ENCODE measurements at regions not wholly inside any gene's neighbourhood (a gene's known extent, or its start where the extent isn't known, plus 50 kb on each side); places are given as distances from the start of the nearest gene placed in this dataset.
A peak's percentile ranks its signal among the peaks of the same experiment; 100 is the strongest.
"Not testable (repeated sequence)": the region's sequence is repeated elsewhere in the genome, so short reads cannot be mapped to it uniquely, and the experiment has no call there.

DNA sequence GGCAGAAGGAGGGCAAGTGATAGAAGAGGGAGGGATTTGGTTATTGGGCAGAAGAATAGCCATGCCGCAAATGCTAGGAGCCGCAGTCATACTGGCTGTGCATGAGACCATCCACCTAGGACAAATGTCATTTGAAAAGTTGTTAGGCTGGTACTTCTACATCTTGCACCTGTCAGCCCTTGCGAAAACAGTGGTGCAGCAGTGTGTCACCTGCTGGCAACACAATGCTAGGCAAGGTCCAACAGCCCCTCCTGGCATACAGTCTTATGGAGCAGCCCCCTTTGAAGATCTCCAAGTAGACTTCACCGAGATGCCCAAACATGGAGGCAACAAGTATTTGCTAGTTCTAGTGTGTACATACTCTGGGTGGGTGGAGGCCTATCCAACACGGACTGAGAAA lies 72.7 kb downstream of the EIF1AY start:
- no peaks in the 10 kb centered on the region for H3K27me3 ChIP-seq (ENCODE audit: insufficient read depth, low read length)
- RAD21 ChIA-PET (ENCODE audit: low non-redundant PET in 1 of 2, low total read pairs in 2 of 2, uncharacterized antibody in 2 of 2, unreplicated experiment in 2 of 2) = no interaction called here
- CTCF ChIA-PET = no interaction called here
- no peaks in the 10 kb centered on the region for H3K79me2 ChIP-seq (ENCODE audit: insufficient read depth, low read length)
- no peak overlapping the region for H3K27ac ChIP-seq (ENCODE audit: low read depth, low read length)
- H3K9ac ChIP-seq (ENCODE audit: low read length) = no peak overlapping the region
- H3K4me2 ChIP-seq (ENCODE audit: low read length) = no peak overlapping the region
- H3K4me1 ChIP-seq (ENCODE audit: control insufficient read depth in 1 of 2, insufficient read depth in 2 of 2, low read length in 2 of 2) = no peaks in the 10 kb centered on the region
- ATAC-seq = no peak
- H3K9me3 ChIP-seq (ENCODE audit: control insufficient read depth in 1 of 2, insufficient read depth in 1 of 2, low read depth in 1 of 2, low read length in 2 of 2) = no peaks in the 10 kb centered on the region
- no peak overlapping the region for H3K4me3 ChIP-seq (replicated peaks in 1 of 2; ENCODE audit: low read depth in 1 of 2, low read length in 2 of 2)
- no peak overlapping the region for H2AFZ ChIP-seq (ENCODE audit: low read depth, low read length, poor library complexity, severe bottlenecking)
- intact Hi-C loops (cut with micrococcal nuclease) = no loop called here
- H4K20me1 ChIP-seq (ENCODE audit: insufficient read depth) = no peaks in the 10 kb centered on the region
- no peaks in the 10 kb centered on the region for H3K9me2 ChIP-seq (ENCODE audit: insufficient read depth)
- POLR2A ChIA-PET = no interaction called here
- DNase-seq (ENCODE audit: low read depth, low spot score) = no peak
- no TSS peak for BruUV-seq (replicated peaks)
- no peak for TF ChIP-seq YY1 (IDR thresholded peaks at IDR 0.05; ENCODE audit: extremely low read depth, insufficient replicate concordance, low read depth, low read length)
- TF ChIP-seq EZH2 (IDR thresholded peaks at IDR 0.05) = no peak
- TF ChIP-seq ELF1 (IDR thresholded peaks at IDR 0.05; ENCODE audit: borderline replicate concordance, low read depth) = no peak
- TF ChIP-seq CBX3 (IDR thresholded peaks at IDR 0.05; ENCODE audit: low read depth) = no peak
- TF ChIP-seq POLR2AphosphoS5 (IDR thresholded peaks at IDR 0.05; ENCODE audit: low read depth, low read length) = no peak
- no peaks in the 10 kb centered on the region for H3K36me3 ChIP-seq (ENCODE audit: control insufficient read depth in 1 of 2, insufficient read depth in 2 of 2, low read length in 2 of 2)

- H3K4me2 ChIP-seq (ENCODE audit: low read length); H3K9ac ChIP-seq (ENCODE audit: low read length); ATAC-seq; H3K36me3 ChIP-seq (ENCODE audit: control insufficient read depth in 1 of 2, insufficient read depth in 2 of 2, low read length in 2 of 2); H3K4me3 ChIP-seq (replicated peaks in 1 of 2; ENCODE audit: low read depth in 1 of 2, low read length in 2 of 2); H3K9me3 ChIP-seq (ENCODE audit: control insufficient read depth in 1 of 2, insufficient read depth in 1 of 2, low read depth in 1 of 2, low read length in 2 of 2); H4K20me1 ChIP-seq (ENCODE audit: insufficient read depth); BruUV-seq (replicated peaks); H2AFZ ChIP-seq (ENCODE audit: low read depth, low read length, poor library complexity, severe bottlenecking); RAD21 ChIA-PET (ENCODE audit: low non-redundant PET in 1 of 2, low total read pairs in 2 of 2, uncharacterized antibody in 2 of 2, unreplicated experiment in 2 of 2); CTCF ChIA-PET; H3K27ac ChIP-seq (ENCODE audit: low read depth, low read length); H3K4me1 ChIP-seq (ENCODE audit: control insufficient read depth in 1 of 2, insufficient read depth in 2 of 2, low read length in 2 of 2); DNase-seq (ENCODE audit: low read depth, low spot score); POLR2A ChIA-PET; intact Hi-C loops (cut with micrococcal nuclease); H3K79me2 ChIP-seq (ENCODE audit: insufficient read depth, low read length); H3K9me2 ChIP-seq (ENCODE audit: insufficient read depth); H3K27me3 ChIP-seq (ENCODE audit: insufficient read depth, low read length): not testable (repeated sequence)
- TF ChIP-seq, protein P1, sequence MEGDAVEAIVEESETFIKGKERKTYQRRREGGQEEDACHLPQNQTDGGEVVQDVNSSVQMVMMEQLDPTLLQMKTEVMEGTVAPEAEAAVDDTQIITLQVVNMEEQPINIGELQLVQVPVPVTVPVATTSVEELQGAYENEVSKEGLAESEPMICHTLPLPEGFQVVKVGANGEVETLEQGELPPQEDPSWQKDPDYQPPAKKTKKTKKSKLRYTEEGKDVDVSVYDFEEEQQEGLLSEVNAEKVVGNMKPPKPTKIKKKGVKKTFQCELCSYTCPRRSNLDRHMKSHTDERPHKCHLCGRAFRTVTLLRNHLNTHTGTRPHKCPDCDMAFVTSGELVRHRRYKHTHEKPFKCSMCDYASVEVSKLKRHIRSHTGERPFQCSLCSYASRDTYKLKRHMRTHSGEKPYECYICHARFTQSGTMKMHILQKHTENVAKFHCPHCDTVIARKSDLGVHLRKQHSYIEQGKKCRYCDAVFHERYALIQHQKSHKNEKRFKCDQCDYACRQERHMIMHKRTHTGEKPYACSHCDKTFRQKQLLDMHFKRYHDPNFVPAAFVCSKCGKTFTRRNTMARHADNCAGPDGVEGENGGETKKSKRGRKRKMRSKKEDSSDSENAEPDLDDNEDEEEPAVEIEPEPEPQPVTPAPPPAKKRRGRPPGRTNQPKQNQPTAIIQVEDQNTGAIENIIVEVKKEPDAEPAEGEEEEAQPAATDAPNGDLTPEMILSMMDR (IDR thresholded peaks at IDR 0.05 in 2 of 3, conservative IDR thresholded peaks at IDR 0.05 in 1 of 3; ENCODE audit: borderline replicate concordance in 1 of 3, insufficient read depth in 1 of 3, low read depth in 2 of 3, low read length in 2 of 3) = 0 out of 6 replicates have a peak, but pooled peaks of 1 of the 3 experiments have one; percentile 5
These were observed 73.3 kb downstream of the EIF1AY start for GRCh38 chrY:20648891-20649290.
